ENCODE measurements at regions not wholly inside any gene's neighbourhood (a gene's known extent, or its start where the extent isn't known, plus 50 kb on each side); places are given as distances from the start of the nearest gene placed in this dataset.

DNA sequence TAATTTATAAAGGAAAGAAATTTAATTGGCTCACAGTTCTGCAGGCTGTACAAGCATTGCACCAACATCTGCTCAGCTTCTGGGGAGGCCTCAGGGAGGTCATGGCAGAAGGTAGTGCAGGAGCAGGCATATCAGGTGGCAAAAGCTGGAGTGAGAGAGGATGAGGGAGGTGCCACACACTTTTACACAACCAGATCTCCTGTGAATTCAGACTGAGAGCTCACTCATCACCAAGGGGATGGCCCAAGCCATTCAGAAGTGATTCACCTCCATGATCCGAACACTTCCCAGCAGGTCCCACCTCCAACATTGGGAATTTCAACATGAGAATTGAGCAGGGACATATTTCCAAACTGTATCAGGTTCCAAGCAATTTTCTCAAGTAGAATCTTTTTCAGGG is 84.7 kb upstream of the BRINP1 start:
- ATAC-seq (no peak), DNase-seq (no peak)
- H3K4me1 Mint-ChIP-seq, result no peaks in the 10 kb centered on the region
- H3K4me3 ChIP-seq (ENCODE audit: low read length), result no peak overlapping the region
- no peaks in the 10 kb centered on the region for H3K27me3 ChIP-seq (ENCODE audit: control insufficient read depth, insufficient read depth, low read length)
- no peaks in the 10 kb centered on the region for H3K36me3 ChIP-seq (ENCODE audit: control insufficient read depth, insufficient read depth, low read length)
- 60% methylated on average over 1 of the region's 1 CpG for whole genome bisulfite sequencing (ENCODE audit: insufficient coverage)
- intact Hi-C loops (cut with micrococcal nuclease), result no loop called here
- H3K27me3 Mint-ChIP-seq (ENCODE audit: low read depth in 2 of 2), result no peaks in the 10 kb centered on the region
- no peak overlapping the region for H3K27ac ChIP-seq (ENCODE audit: low read length)
- no peaks in the 10 kb centered on the region for H3K36me3 Mint-ChIP-seq
- no peaks in the 10 kb centered on the region for H3K9me3 ChIP-seq (ENCODE audit: control insufficient read depth, insufficient read depth, low read length)
- H3K4me3 Mint-ChIP-seq, result no peak overlapping the region
- H3K27ac Mint-ChIP-seq, result no peak overlapping the region
- no peaks in the 10 kb centered on the region for H3K4me1 ChIP-seq (ENCODE audit: control insufficient read depth, insufficient read depth, low read length)
- H3K9me3 Mint-ChIP-seq, result peaks cover 6 to 15% of the 10 kb centered on the region in 2 donors
- no peak for TF ChIP-seq CTCF (IDR thresholded peaks at IDR 0.05)

DNA sequence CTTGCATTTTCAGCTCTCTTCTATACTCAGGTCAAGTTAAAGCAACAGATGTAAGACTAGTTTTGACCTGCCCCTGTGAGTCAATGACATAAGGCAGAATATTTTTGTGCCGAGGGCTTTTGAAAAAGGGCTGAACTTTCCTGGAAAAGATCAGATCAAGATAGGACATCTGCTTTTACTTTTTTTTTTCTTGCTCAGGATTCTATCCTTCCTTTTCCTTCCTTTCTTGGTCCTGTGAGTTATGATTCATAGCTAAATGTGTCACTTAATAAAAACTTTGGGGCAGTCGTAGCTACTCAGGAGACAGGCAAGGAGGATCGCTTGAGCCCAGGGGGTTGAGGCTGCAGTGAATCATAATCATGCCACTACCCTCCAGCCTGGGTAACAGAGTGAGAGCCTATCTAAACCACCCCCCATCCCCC is 84.3 kb upstream of the BRINP1 start:
- DNase-seq (no peak), ATAC-seq (no peak)
- Histone ChIP-seq H3K27ac (ENCODE audit: low read length) (no peak overlapping the region), H3K4me3 (ENCODE audit: low read length) (no peak overlapping the region), H3K9me3 (ENCODE audit: control insufficient read depth, insufficient read depth, low read length) (no peaks in the 10 kb centered on the region), H3K4me1 (ENCODE audit: control insufficient read depth, insufficient read depth, low read length) (no peaks in the 10 kb centered on the region), H3K36me3 (ENCODE audit: control insufficient read depth, insufficient read depth, low read length) (no peaks in the 10 kb centered on the region), H3K27me3 (ENCODE audit: control insufficient read depth, insufficient read depth, low read length) (no peaks in the 10 kb centered on the region)
- Mint-ChIP-seq H3K27me3 (ENCODE audit: low read depth in 2 of 2) (no peaks in the 10 kb centered on the region), H3K9me3 (peaks cover 6 to 15% of the 10 kb centered on the region in 2 donors), H3K4me3 (no peak overlapping the region), H3K4me1 (no peaks in the 10 kb centered on the region), H3K36me3 (no peaks in the 10 kb centered on the region), H3K27ac (no peak overlapping the region)
- 82% methylated on average over 3 of the region's 3 CpGs for WGBS (ENCODE audit: insufficient coverage)
- no peak for TF ChIP-seq CTCF (IDR thresholded peaks at IDR 0.05)
- intact Hi-C loops (cut with micrococcal nuclease), result no loop called here

DNA sequence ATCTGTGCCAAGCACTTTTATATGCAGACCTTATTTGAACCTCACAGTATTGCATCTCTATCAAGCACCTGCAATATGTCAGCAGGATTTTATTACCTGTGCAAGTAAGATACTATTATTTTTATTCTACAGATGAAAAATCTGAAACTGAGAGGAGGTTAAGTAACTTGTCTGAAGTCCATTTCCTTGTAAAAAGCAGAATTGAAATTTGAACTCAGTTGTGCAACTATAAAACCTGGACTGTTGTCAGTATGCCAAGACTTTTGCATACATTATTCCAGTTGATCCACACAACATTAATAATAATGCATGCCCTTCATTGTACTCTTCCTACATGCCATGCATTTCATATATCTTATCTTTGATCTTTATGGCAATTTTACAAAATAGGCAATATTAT is 82.2 kb upstream of the BRINP1 start:
- no peak overlapping the region for H3K27ac ChIP-seq (ENCODE audit: low read length)
- intact Hi-C loops (cut with micrococcal nuclease), result no loop called here
- H3K4me3 ChIP-seq (ENCODE audit: low read length), result no peak overlapping the region
- no peaks in the 10 kb centered on the region for H3K36me3 ChIP-seq (ENCODE audit: control insufficient read depth, insufficient read depth, low read length)
- no peak for DNase-seq
- no peaks in the 10 kb centered on the region for H3K4me1 Mint-ChIP-seq
- H3K36me3 Mint-ChIP-seq, result no peaks in the 10 kb centered on the region
- ATAC-seq, result no peak
- H3K4me3 Mint-ChIP-seq, result no peak overlapping the region
- TF ChIP-seq CTCF (IDR thresholded peaks at IDR 0.05), result no peak
- no peaks in the 10 kb centered on the region for H3K4me1 ChIP-seq (ENCODE audit: control insufficient read depth, insufficient read depth, low read length)
- H3K9me3 ChIP-seq (ENCODE audit: control insufficient read depth, insufficient read depth, low read length), result no peaks in the 10 kb centered on the region
- H3K27me3 Mint-ChIP-seq (ENCODE audit: low read depth in 2 of 2), result no peaks in the 10 kb centered on the region
- no peaks in the 10 kb centered on the region for H3K27me3 ChIP-seq (ENCODE audit: control insufficient read depth, insufficient read depth, low read length)
- peaks cover 6 to 17% of the 10 kb centered on the region in 2 donors for H3K9me3 Mint-ChIP-seq
- no peak overlapping the region for H3K27ac Mint-ChIP-seq

DNA sequence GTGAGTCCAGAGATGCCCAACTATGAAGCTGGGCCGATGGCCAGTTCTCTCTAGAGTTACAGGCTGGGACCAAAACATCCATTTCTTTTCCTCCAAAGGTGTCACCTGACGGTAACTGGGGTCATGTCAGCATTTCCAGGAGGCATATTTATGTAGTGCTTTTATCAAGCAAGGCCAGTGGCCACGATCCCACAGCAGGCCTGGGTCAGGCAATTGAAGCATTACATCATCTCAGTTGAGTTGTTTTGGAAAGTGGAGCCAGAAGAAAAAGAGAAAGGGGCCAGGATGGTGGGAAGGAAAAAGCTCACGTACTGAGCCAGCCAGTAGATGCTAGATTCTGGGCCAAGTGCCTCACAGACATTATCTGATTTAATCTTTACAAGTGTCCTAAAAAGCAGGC is 73.9 kb upstream of the BRINP1 start:
- TF ChIP-seq CTCF (IDR thresholded peaks at IDR 0.05), result no peak
- intact Hi-C loops (cut with micrococcal nuclease), result no loop called here
- Histone ChIP-seq H3K27ac (ENCODE audit: low read length) (no peak overlapping the region), H3K9me3 (ENCODE audit: control insufficient read depth, insufficient read depth, low read length) (no peaks in the 10 kb centered on the region), H3K36me3 (ENCODE audit: control insufficient read depth, insufficient read depth, low read length) (no peaks in the 10 kb centered on the region), H3K4me3 (ENCODE audit: low read length) (no peak overlapping the region), H3K27me3 (ENCODE audit: control insufficient read depth, insufficient read depth, low read length) (no peaks in the 10 kb centered on the region), H3K4me1 (ENCODE audit: control insufficient read depth, insufficient read depth, low read length) (no peaks in the 10 kb centered on the region)
- DNase-seq (no peak), ATAC-seq (no peak)
- Mint-ChIP-seq H3K4me1 (no peaks in the 10 kb centered on the region), H3K36me3 (no peaks in the 10 kb centered on the region), H3K27ac (no peak overlapping the region), H3K4me3 (no peak overlapping the region), H3K9me3 (peaks cover 3 to 10% of the 10 kb centered on the region in 2 donors), H3K27me3 (ENCODE audit: low read depth in 2 of 2) (no peaks in the 10 kb centered on the region)
- WGBS (ENCODE audit: insufficient coverage), result 52% methylated on average over 4 of the region's 4 CpGs
